Neural progenitor cell (in vitro differentiated cells): ENCODE measurements at regions not wholly inside any gene's neighbourhood (a gene's known extent, or its start where the extent isn't known, plus 50 kb on each side); places are given as distances from the start of the nearest gene placed in this dataset.

Experiments used
- DNase-seq: peaks from one replicate; pipeline ENCODE4 v3.0.0-alpha.2; 2016; ENCODE audit warnings: low spot score
- H2AFZ ChIP-seq: fragments of 200-600 bp; sonication (generic); replicated peaks from 2 replicates; pipeline ENCODE4 v1.6.1; 2016; ENCODE audit warnings: antibody characterized with exemption
- H3F3A ChIP-seq: fragments of 200-600 bp; sonication (generic); 2 replicates; pipeline ENCODE4 v1.6.1; 2016; ENCODE audit warnings: antibody characterized with exemption, low read depth
- H3K27ac ChIP-seq: fragments of 200-600 bp; sonication (generic); 2 replicates; pipeline ENCODE4 v1.5.1; 2016; ENCODE audit warnings: mild to moderate bottlenecking
- H3K27me3 ChIP-seq: fragments of 200-600 bp; sonication (generic); 2 replicates; pipeline ENCODE4 v1.6.1; 2016; ENCODE audit warnings: mild to moderate bottlenecking, moderate library complexity
- H3K36me3 ChIP-seq: fragments of 200-600 bp; sonication (generic); 2 replicates; pipeline ENCODE4 v1.5.1; 2016
- H3K4me1 ChIP-seq: fragments of 200-600 bp; sonication (generic); 2 replicates; pipeline ENCODE4 v1.6.1; 2016; ENCODE audit warnings: mixed run types
- H3K4me2 ChIP-seq: fragments of 200-600 bp; sonication (generic); 2 replicates; pipeline ENCODE4 v1.6.1; 2016
- H3K4me3 ChIP-seq: fragments of 200-600 bp; sonication (generic); 2 replicates; pipeline ENCODE4 v1.5.1; 2016
- H3K79me2 ChIP-seq: fragments of 200-600 bp; sonication (generic); 2 replicates; pipeline ENCODE4 v1.6.1; 2016; ENCODE audit warnings: low read depth
- H3K9ac ChIP-seq: fragments of 200-600 bp; sonication (generic); 2 replicates; pipeline ENCODE4 v1.6.1; 2016
- H3K9me3 ChIP-seq: fragments of 200-600 bp; sonication (generic); 2 replicates; pipeline ENCODE4 v1.5.1; 2016; ENCODE audit warnings: low read depth
- H4K20me1 ChIP-seq: fragments of 200-600 bp; sonication (generic); 2 replicates; pipeline ENCODE4 v1.6.1; 2016; ENCODE audit warnings: low read depth
- H3K27ac Mint-ChIP-seq: 3 replicates; pipeline ENCODE4 v1.8.0; 2021; ENCODE audit warnings: mixed read lengths
- H3K27me3 Mint-ChIP-seq: 2 replicates; pipeline ENCODE4 v1.8.0; 2022; ENCODE audit warnings: low read depth, mild to moderate bottlenecking, inconsistent platforms, moderate library complexity, mixed read lengths; ENCODE audit not compliant: insufficient read depth
- H3K36me3 Mint-ChIP-seq: 3 replicates; pipeline ENCODE4 v1.8.0; 2021; ENCODE audit warnings: mixed read lengths
- H3K4me1 Mint-ChIP-seq: 3 replicates; pipeline ENCODE4 v1.8.0; 2021; ENCODE audit warnings: mixed read lengths
- H3K4me3 Mint-ChIP-seq: 3 replicates; pipeline ENCODE4 v1.8.0; 2021; ENCODE audit warnings: mild to moderate bottlenecking, moderate library complexity, mixed read lengths
- H3K9me3 Mint-ChIP-seq: 3 replicates; pipeline ENCODE4 v1.8.0; 2020; ENCODE audit warnings: mixed read lengths
- CTCF ChIP-seq: fragments of 200-600 bp; sonication (generic); IDR thresholded peaks from 2 replicates; pipeline ENCODE4 v1.5.1; 2017; ENCODE audit warnings: antibody characterized with exemption, mild to moderate bottlenecking
- EZH2 ChIP-seq: fragments of 200-600 bp; sonication (generic); IDR thresholded peaks from 2 replicates; pipeline ENCODE4 v1.6.1; 2017; ENCODE audit warnings: antibody characterized with exemption, mild to moderate bottlenecking, moderate library complexity
- EZH2phosphoT487 ChIP-seq: fragments of 200-600 bp; sonication (generic); IDR thresholded peaks from 2 replicates; pipeline ENCODE4 v1.6.1; 2017; ENCODE audit warnings: antibody characterized with exemption

GRCh38 chr6:65999288-65999791 lies 292.3 kb upstream of the EYS start:
- no peaks in the 10 kb centered on the region for H3K4me1 ChIP-seq

GRCh38 chr6:65998544-65998943 lies 291.5 kb upstream of the EYS start:
- no peak for DNase-seq
- Histone ChIP-seq H3K79me2 (no peaks in the 10 kb centered on the region), H3K27me3 (no peaks in the 10 kb centered on the region), H3K4me2 (no peak overlapping the region), H2AFZ (no peak overlapping the region), H3K36me3 (no peaks in the 10 kb centered on the region), H3F3A (no peaks in the 10 kb centered on the region), H4K20me1 (no peaks in the 10 kb centered on the region), H3K27ac (no peak overlapping the region), H3K4me3 (no peak overlapping the region), H3K9me3 (peaks cover 4% of the 10 kb centered on the region), H3K4me1 (no peaks in the 10 kb centered on the region), H3K9ac (no peak overlapping the region)
- no peaks in the 10 kb centered on the region for H3K27me3 Mint-ChIP-seq
- H3K4me3 Mint-ChIP-seq, result no peak overlapping the region
- no peak for TF ChIP-seq EZH2phosphoT487
- no peak for TF ChIP-seq CTCF
- no peak for TF ChIP-seq EZH2
- no peak overlapping the region for H3K27ac Mint-ChIP-seq
- H3K4me1 Mint-ChIP-seq, result no peaks in the 10 kb centered on the region
- no peaks in the 10 kb centered on the region for H3K36me3 Mint-ChIP-seq
- H3K9me3 Mint-ChIP-seq, result peaks cover 2% of the 10 kb centered on the region

More at GRCh38 chr6:65999288-65999791, 292.3 kb upstream of the EYS start:
- Mint-ChIP-seq H3K36me3 (no peaks in the 10 kb centered on the region), H3K4me1 (no peaks in the 10 kb centered on the region), H3K27ac (no peak overlapping the region), H3K27me3 (no peaks in the 10 kb centered on the region), H3K4me3 (no peak overlapping the region), H3K9me3 (peaks cover 2% of the 10 kb centered on the region)
- no peak overlapping the region for H3K4me2 ChIP-seq
- DNase-seq, result no peak
- no peaks in the 10 kb centered on the region for H3K27me3 ChIP-seq
- H2AFZ ChIP-seq, result no peak overlapping the region
- no peak overlapping the region for H3K4me3 ChIP-seq
- no peak overlapping the region for H3K9ac ChIP-seq
- H4K20me1 ChIP-seq, result no peaks in the 10 kb centered on the region
- no peaks in the 10 kb centered on the region for H3K79me2 ChIP-seq
- TF ChIP-seq EZH2, result no peak
- no peak for TF ChIP-seq EZH2phosphoT487
- no peak for TF ChIP-seq CTCF
- H3K36me3 ChIP-seq, result no peaks in the 10 kb centered on the region
- H3F3A ChIP-seq, result no peaks in the 10 kb centered on the region
- H3K9me3 ChIP-seq, result peaks cover 4% of the 10 kb centered on the region
- H3K27ac ChIP-seq, result no peak overlapping the region

GRCh38 chr6:65997539-65997938 lies 290.5 kb upstream of the EYS start:
- Histone ChIP-seq H3K27ac (no peak overlapping the region), H3K9me3 (peaks cover 4% of the 10 kb centered on the region), H3K4me2 (no peak overlapping the region), H3K79me2 (no peaks in the 10 kb centered on the region), H3K4me3 (no peak overlapping the region), H3K27me3 (no peaks in the 10 kb centered on the region), H3F3A (no peaks in the 10 kb centered on the region), H3K9ac (no peak overlapping the region), H3K36me3 (no peaks in the 10 kb centered on the region), H2AFZ (no peak overlapping the region), H3K4me1 (no peaks in the 10 kb centered on the region), H4K20me1 (no peaks in the 10 kb centered on the region)
- H3K36me3 Mint-ChIP-seq, result no peaks in the 10 kb centered on the region
- no peaks in the 10 kb centered on the region for H3K27me3 Mint-ChIP-seq
- no peak for TF ChIP-seq CTCF
- no peak for TF ChIP-seq EZH2
- TF ChIP-seq EZH2phosphoT487, result no peak
- H3K4me1 Mint-ChIP-seq, result no peaks in the 10 kb centered on the region
- peaks cover 2% of the 10 kb centered on the region for H3K9me3 Mint-ChIP-seq
- DNase-seq, result no peak
- H3K4me3 Mint-ChIP-seq, result no peak overlapping the region
- no peak overlapping the region for H3K27ac Mint-ChIP-seq
